HG03354 (cell line): ENCODE measurements at regions not wholly inside any gene's neighbourhood (a gene's known extent, or its start where the extent isn't known, plus 50 kb on each side); places are given as distances from the start of the nearest gene placed in this dataset.
A peak's percentile ranks its signal among the peaks of the same experiment; 100 is the strongest.

ENCODE experiments used
- ATAC-seq: cut with Tn5 transposase; IDR thresholded peaks from one replicate; pipeline ENCODE4 v1.9.1; 2021; ENCODE audit warnings: mild to moderate bottlenecking; ENCODE audit not compliant: unreplicated experiment, poor library complexity, severe bottlenecking

DNA sequence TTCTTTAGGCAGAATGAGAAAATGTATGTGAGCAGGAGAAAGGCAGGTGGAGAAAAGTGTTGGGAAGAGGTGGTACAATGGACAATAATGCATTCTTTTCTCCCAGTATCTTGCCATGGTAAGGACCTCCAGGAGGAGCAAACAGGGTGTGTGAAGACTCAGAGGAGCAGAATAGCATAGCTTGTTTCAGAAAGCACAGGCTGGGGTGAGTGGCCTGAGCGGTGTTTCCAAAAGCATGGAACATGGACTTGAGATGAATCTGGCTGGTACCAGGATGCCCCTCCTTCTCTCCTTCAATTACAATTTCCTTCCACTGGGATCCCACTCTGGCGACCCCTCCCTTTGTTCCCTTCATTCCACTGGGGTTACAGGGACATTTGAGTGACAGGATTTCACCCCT, 123.4 kb upstream of the TNR start:
- ATAC-seq = no peak

DNA sequence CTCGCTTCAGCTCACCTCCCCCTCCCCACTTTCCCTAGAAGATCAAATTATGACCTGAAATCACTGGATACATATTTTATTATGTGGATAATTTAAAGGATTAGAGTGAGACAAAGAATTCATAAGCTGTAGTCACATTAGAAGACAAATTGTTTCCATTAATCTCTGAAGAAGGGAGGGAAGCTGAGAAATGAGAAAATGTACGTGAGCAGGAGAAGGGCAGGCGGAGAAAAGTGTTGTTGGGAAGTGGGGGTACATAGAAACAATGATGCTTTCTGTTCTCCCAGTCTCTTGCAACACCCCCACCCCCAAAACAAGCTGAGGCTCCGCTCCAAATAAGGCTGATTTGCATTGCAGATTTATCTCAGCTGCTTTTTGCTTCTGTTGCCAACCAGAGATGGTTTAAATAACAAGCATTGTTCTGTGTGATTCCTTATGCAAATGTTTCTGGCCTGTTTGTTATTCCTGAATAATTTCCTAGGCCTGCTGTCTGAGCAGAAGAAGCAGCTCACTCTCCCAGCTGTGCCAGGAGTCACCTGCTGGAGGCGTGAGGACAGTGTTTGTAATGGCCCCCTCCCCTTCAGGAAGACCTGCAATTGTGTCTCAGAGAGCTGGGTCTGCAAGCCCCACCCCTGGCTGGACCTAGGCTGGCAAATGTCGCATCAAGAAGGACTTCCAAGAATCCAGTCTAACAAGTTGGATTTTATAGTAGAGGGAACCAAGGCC, 121.8 kb upstream of the TNR start:
- ATAC-seq = no peak

DNA sequence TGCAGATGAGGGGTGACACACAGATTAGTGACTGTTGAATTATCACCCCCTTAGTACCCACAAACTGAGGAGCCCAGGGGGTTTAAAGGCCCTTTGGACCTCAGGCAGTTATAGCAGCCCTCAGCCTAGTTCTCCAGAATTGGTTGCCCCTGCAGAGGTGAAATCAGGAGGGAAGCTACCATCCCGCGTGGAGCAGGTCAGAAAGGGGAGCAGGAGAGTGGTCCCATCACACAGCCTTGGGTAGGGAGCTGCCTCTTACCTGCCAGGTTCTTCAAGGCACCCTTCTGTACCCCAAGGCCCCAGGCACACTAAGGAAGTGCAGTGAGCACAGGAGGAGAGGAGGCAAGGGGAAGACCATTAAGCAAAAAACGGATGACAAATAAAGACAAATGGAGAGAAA, 121.2 kb upstream of the TNR start:
- no peak for ATAC-seq

GRCh38 chr1:175864183-175864582, 120.8 kb upstream of the TNR start:
- ATAC-seq = no peak

DNA sequence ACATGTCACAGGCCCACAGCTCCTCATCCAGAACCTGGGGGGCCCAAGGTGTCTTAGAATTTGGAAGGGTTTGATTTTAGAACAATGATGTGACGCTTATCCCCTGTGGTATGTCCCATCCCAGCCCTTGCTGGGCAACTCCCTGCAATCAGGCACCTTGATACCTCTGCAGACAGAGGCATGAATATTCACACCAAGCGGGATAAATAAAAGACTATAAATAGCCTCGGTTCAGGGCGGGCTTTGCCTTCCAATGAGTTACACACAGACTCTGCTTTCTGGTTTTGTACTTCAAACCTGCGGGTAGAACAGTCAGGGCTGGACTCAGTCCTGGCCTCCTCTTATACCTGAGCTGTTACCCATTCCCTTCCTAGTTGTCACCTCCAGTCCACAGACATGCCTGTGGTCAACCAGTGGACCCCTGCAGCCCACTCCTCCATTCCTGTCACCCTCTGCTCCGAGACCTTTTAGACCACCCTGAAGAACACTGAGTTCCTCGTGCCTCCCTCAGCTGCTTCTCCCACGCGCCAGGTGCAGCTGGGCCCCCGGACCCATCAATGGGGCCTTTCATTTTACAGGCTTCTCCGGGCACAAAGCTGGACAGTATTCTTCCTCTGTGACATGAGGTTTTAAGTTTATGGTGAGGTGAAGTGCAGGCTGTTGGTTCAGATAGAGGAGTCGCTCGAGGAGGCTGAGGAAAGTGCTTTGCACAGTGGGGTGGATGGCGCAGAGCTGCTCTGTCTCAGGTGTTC, 120.1 kb upstream of the TNR start:
- ATAC-seq = no peak

- ATAC-seq = no peak
Observed at GRCh38 chr1:175862408-175862807, 119.0 kb upstream of the TNR start.

GRCh38 chr1:175861626-175862367, 118.4 kb upstream of the TNR start:
- ATAC-seq = peak; percentile 60

DNA sequence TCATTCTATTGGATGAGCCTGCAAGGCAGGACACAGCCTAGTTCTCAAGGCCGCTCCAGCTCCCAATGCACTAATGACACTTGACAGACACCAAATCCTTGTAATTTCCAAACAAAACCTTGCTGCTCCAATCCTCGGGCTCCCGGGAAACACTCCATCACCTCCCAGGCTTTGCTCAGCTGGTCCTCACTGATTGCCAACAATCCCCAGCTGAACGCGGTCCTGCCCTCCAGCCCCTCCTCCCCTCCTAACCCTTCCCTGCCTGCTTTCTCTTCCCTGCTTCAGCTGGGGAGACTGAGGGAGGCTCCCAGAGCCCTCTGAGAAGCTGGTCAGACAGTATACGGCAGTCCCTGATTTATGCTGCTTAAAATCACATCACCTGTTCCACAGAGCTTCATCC, 114.4 kb upstream of the TNR start:
- no peak for ATAC-seq

DNA sequence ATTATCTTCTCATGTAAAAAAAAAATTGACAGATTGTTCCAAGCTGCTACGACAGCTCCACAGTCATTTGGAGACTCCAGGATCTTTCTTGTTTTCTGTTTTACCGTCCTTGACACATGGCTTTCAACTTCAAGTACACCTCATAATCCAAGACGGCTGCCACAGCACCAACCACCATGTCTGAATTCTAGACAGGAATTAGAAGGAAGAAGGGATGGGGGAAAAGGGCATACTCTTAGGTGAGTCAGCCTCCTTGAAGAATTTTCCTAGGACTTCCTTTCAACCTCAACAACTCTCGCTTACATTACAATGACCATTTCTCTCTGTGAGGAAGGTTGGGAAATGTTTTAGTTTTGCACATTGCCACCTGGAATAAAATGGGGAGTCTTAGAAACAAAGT, 110.3 kb upstream of the TNR start:
- ATAC-seq = no peak

- no peak for ATAC-seq
Observed at GRCh38 chr1:175851749-175852148, 108.4 kb upstream of the TNR start.

DNA sequence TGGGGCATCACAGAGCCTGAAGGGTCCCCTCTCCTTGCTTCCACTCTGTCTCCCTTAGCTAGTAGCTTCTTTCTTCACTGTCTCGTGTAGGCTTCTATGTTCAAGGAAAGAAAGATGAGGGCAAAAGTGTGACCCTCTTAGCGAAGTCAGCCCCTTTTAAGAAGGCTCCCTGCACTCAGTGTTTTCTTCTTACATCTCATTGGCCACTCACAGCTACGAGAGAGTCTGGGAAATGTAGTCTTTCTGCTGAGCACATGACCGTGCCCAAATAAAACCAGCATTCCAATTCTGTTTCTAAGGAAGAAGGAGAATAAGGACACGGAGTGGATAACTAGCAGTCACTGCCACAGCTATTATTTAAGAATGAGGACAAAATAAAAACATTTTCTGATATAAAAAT, 104.9 kb upstream of the TNR start:
- ATAC-seq = no peak

- ATAC-seq = no peak
Observed at GRCh38 chr1:175845985-175846384, 102.6 kb upstream of the TNR start.

DNA sequence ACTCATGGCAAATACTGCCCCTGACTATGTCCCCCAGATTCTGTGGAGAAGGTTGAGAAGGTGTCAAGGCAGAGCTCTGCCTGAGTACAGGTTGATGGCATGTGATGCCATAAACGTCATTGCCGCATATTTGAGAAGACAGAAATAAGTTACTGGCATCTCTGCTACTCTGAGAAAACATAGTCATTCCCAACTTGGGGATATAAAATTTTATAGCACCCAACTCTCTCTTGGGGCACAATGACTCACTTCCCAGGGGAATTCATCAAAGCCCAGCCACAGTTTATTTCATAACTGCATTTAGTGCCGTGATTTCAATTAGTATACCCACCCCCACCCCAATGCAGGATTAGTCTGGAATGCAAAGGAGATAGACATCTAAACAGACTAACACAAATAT, 101.9 kb upstream of the TNR start:
- ATAC-seq = no peak

GRCh38 chr1:175844877-175845276, 101.5 kb upstream of the TNR start:
- no peak for ATAC-seq

DNA sequence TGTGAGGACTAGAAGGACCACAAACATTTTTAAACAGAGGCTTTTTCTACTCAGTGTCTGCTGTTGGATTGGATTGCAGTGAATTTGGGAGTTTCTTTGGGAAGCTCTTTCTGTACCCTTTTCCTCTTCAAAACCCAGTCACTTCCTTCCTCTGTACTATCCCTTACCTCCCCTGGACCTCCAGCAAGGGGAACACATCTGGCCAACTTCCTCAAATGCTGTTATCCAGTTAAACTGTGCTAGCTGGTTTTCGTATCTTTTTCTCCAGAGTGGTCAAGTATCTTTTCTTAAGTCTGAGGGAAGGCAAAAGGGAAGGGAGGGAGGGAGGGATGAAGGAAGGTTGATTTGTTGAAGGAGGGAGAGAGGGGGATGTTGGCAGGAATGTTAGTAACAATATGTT, 99.2 kb upstream of the TNR start:
- no peak for ATAC-seq

GRCh38 chr1:175841738-175842187, 98.4 kb upstream of the TNR start:
- no peak for ATAC-seq

DNA sequence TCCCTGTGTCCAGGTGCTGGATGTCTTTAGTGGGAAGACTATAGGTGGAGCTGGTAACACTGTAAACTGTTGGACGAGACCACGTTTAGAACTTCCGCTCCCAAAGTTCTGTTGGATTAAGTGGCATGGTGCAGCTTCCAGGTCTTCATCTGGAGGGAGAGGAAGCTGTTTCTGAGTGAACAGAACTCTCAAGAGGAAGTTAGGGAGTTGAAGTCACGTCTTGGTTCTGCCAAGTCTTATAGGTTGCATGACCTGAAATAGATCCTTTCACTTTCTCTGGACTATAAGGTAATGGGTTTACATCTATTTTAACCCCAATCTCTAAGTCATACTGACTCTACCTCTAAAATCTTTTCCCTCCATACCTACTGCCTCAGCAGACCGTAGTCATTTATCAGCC, 97.4 kb upstream of the TNR start:
- no peak for ATAC-seq

GRCh38 chr1:175839779-175840669, 96.6 kb upstream of the TNR start:
- ATAC-seq = no peak

DNA sequence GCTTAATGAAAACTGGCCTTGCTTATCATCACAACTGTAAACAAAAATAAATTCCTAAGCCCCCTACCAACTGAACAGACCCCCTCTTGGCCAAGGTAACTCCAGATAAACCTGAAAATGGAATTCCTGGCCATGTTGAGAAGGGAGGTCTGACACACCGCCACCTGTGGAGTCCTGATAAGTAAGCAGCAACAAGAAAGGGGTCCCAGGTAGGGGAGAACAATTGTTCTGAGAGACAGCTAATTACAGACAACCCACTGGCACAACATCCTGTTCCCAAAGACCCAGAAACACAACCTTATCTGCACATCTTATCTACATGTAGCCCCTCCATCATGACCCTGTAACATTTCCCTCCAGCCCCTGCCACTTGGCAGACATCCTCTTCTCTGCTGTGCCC, 91.2 kb upstream of the TNR start:
- no peak for ATAC-seq

DNA sequence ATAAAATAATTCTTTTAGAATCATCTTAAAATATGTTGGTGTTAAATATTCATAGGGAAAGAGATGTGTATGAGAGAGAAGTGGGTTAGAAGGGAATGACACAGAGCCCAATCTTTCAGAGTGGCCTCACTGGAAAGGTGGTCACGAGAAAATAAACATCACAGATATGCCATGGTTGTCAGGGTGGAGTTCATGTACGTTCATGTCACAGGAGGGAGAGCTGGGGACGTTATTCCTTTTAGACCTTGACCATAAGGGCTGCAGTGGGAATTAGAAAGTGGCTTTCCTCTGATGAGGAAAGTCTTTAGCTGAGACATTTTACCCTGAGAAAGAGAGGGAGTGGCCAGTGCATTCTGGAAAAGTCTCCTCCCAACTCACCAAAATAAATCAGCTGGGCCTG, 90.6 kb upstream of the TNR start:
- ATAC-seq = no peak
